ENCODE measurements at regions not wholly inside any gene's neighbourhood (a gene's known extent, or its start where the extent isn't known, plus 50 kb on each side); places are given as distances from the start of the nearest gene placed in this dataset.

GRCh38 chr1:184241446-184241845 lies 145.4 kb upstream of the C1orf21 start:
- TF ChIP-seq CTCF (IDR thresholded peaks at IDR 0.05) (no peak), EZH2 (IDR thresholded peaks at IDR 0.05; ENCODE audit: borderline replicate concordance, insufficient read depth, low read depth, low read length, poor library complexity, severe bottlenecking) (no peak)
